Kidney (tissue), 13 donors: ENCODE measurements at regions not wholly inside any gene's neighbourhood (a gene's known extent, or its start where the extent isn't known, plus 50 kb on each side); places are given as distances from the start of the nearest gene placed in this dataset.

Source experiments
- DNase-seq, 5 donors: peaks; one replicate each; pipeline ENCODE4 v3.0.0-alpha.2; 2013 to 2020
- FAIRE-seq: peaks from 2 replicates; lab custom pipeline; 2012; peaks lifted over from hg19 to GRCh38; lab: Jason Lieb, UNC
- H3K27ac ChIP-seq, 2 donors: one replicate each; pipeline ENCODE4 v1.7.0; 2013; ENCODE audit warnings: low read depth in 2 of 2, low read length in 2 of 2, inconsistent platforms in 1 of 2
- H3K27me3 ChIP-seq: one replicate; pipeline ENCODE4 v1.7.1; 2013; ENCODE audit warnings: low read length, inconsistent platforms; ENCODE audit not compliant: control insufficient read depth, insufficient read depth
- H3K36me3 ChIP-seq, 3 donors: one replicate each; pipeline versions ENCODE4 v1.7.0 to v1.7.1; 2013; ENCODE audit warnings: low read length in 3 of 3, control low read depth in 1 of 3, inconsistent platforms in 1 of 3; ENCODE audit not compliant: insufficient read depth in 3 of 3, control insufficient read depth in 2 of 3
- H3K4me1 ChIP-seq, 3 donors: one replicate each; pipeline versions ENCODE4 v1.7.0 to v1.7.1; 2013; ENCODE audit warnings: low read length in 3 of 3, inconsistent platforms in 1 of 3, low read depth in 1 of 3; ENCODE audit not compliant: control insufficient read depth in 2 of 3, insufficient read depth in 2 of 3
- H3K4me3 ChIP-seq, 3 donors: one replicate each; pipeline versions ENCODE4 v1.7.0 to v1.8.1; 2013; ENCODE audit warnings: low read length in 3 of 3, control low read depth in 1 of 3, inconsistent platforms in 1 of 3
- H3K9ac ChIP-seq, 3 donors: one replicate each; pipeline versions ENCODE4 v1.7.0 to v1.7.1; 2013; ENCODE audit warnings: low read length in 3 of 3, control low read depth in 1 of 3, inconsistent platforms in 1 of 3
- H3K9me3 ChIP-seq, 3 donors: one replicate each; pipeline versions ENCODE4 v1.7.0 to v1.7.1; 2013; ENCODE audit warnings: low read length in 3 of 3, control low read depth in 1 of 3, inconsistent platforms in 1 of 3; ENCODE audit not compliant: control insufficient read depth in 2 of 3, insufficient read depth in 1 of 3
- CTCF ChIP-seq: IDR thresholded peaks from 3 replicates; pipeline ENCODE4 v1.5.1; 2012; ENCODE audit warnings: mild to moderate bottlenecking, moderate library complexity, borderline replicate concordance; ENCODE audit not compliant: insufficient read depth; ENCODE audit errors: extremely low read depth
- intact Hi-C: fragments of 100-400 bp; cut with DNase I; formaldehyde crosslinking; loops from one replicate; pipeline ENCODE4 v1.11.1; 2022
- donor health status: control.
- donor health status: control.
- donor health status: control.
- donor health status: control.
- donor health status: control.
- donor health status: DM: yes; HTN: yes; CAD: no.
- donor health status: Normal renal cell carcinoma (clear cell type).

- Histone ChIP-seq H3K4me3 (no peak overlapping the region), H3K27me3 (no peaks in the 10 kb centered on the region), H3K9me3 (no peaks in the 10 kb centered on the region), H3K4me1 (no peaks in the 10 kb centered on the region), H3K36me3 (no peaks in the 10 kb centered on the region), H3K9ac (no peak overlapping the region), H3K27ac (no peak overlapping the region)
- TF ChIP-seq CTCF = no peak
- FAIRE-seq = no peak
- peak in 2 of 5 donors; percentile 15 to 61 for DNase-seq
- intact Hi-C loops = no loop called here
Observed at GRCh38 chr22:47281126-47282106, 519.0 kb downstream of the TBC1D22A start.

DNA sequence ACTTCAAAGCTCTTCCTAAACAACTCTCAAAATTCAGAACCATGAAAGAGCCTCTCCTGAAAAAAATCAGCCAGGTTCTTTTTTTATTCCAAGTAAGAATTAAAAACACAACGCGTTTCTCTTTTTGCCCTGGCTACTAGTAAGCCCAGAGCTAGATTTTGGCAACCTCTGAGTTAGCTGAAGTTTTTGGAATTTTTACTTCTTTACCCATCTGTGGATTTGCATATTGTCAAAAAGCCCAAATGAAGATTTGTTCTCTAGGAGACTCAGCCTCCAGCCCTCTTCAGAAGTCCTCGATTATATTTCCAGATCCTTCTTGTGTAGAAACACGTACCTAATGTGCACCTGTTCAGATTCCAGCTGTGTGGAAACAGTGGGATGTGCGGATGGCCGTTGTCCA is 517.9 kb downstream of the TBC1D22A start:
- no peaks in the 10 kb centered on the region for H3K27me3 ChIP-seq
- FAIRE-seq = no peak
- peak in 1 of 5 donors; percentile 12 for DNase-seq

DNA sequence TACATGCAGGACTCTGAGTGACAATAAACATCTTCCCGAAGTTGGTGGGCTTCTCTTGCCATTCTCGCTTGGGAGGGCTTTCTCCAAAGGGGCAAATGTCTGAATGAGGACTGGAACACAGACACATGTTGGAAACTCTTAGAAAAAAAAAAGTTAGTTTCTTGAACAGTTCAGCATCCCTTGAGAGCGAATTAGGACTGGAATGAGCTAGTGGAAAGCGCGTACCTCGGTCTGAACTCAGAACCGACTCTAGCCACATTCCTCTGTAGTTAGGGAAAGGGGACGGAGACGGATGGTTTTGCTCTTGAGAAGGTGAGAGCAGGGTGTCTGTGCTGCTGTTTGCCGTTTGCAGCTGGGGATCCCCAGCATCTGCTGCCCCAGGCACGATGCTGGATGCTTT is 517.3 kb downstream of the TBC1D22A start:
- Histone ChIP-seq H3K4me3 (no peak overlapping the region), H3K27me3 (no peaks in the 10 kb centered on the region), H3K4me1 (no peaks in the 10 kb centered on the region), H3K27ac (no peak overlapping the region), H3K9me3 (no peaks in the 10 kb centered on the region), H3K36me3 (no peaks in the 10 kb centered on the region), H3K9ac (no peak overlapping the region)
- no peak for TF ChIP-seq CTCF
- intact Hi-C loops = no loop called here
- DNase-seq = no peak
- FAIRE-seq = no peak

More for the DNA sequence above, 517.9 kb downstream of the TBC1D22A start:
- no peaks in the 10 kb centered on the region for H3K36me3 ChIP-seq
- TF ChIP-seq CTCF = no peak
- H3K4me1 ChIP-seq = no peaks in the 10 kb centered on the region
- no peak overlapping the region for H3K4me3 ChIP-seq
- no peaks in the 10 kb centered on the region for H3K9me3 ChIP-seq
- H3K27ac ChIP-seq = no peak overlapping the region
- H3K9ac ChIP-seq = no peak overlapping the region
- intact Hi-C loops = no loop called here
